Stromal cell of bone marrow (primary cell): ENCODE measurements at regions not wholly inside any gene's neighbourhood (a gene's known extent, or its start where the extent isn't known, plus 50 kb on each side); places are given as distances from the start of the nearest gene placed in this dataset.
A peak's percentile ranks its signal among the peaks of the same experiment; 100 is the strongest.

ENCODE experiments used
- DNase-seq: peaks from one replicate; pipeline ENCODE4 v3.0.0-alpha.2; 2012; ENCODE audit warnings: low read depth

GRCh38 chr10:121240011-121240410 is 358.2 kb downstream of the FGFR2 start:
- DNase-seq: peak; percentile 39

- DNase-seq: no peak
These were observed 357.7 kb downstream of the FGFR2 start for GRCh38 chr10:121240556-121240955.

- DNase-seq: no peak
These were observed 356.9 kb downstream of the FGFR2 start for GRCh38 chr10:121241337-121241736.

- DNase-seq: no peak
These were observed 355.3 kb downstream of the FGFR2 start for GRCh38 chr10:121242741-121243608.

- peak; percentile 13 for DNase-seq
These were observed 354.5 kb downstream of the FGFR2 start for GRCh38 chr10:121243609-121244241.

- DNase-seq: peak; percentile 44
These were observed 353.4 kb downstream of the FGFR2 start for GRCh38 chr10:121244818-121245217.

GRCh38 chr10:121245754-121246153 is 352.5 kb downstream of the FGFR2 start:
- DNase-seq: no peak

GRCh38 chr10:121248266-121248665 is 350.0 kb downstream of the FGFR2 start:
- DNase-seq: no peak

GRCh38 chr10:121250995-121251764 is 347.1 kb downstream of the FGFR2 start:
- no peak for DNase-seq

- DNase-seq: no peak
These were observed 345.5 kb downstream of the FGFR2 start for GRCh38 chr10:121252756-121253155.

- no peak for DNase-seq
These were observed 337.9 kb downstream of the FGFR2 start for GRCh38 chr10:121260377-121260776.

GRCh38 chr10:121261665-121262064 is 336.6 kb downstream of the FGFR2 start:
- no peak for DNase-seq

- DNase-seq: no peak
These were observed 335.3 kb downstream of the FGFR2 start for GRCh38 chr10:121262774-121263430.

- DNase-seq: no peak
These were observed 334.8 kb downstream of the FGFR2 start for GRCh38 chr10:121263431-121263783.

- DNase-seq: no peak
These were observed 332.7 kb downstream of the FGFR2 start for GRCh38 chr10:121265360-121266123.

- DNase-seq: no peak
These were observed 331.9 kb downstream of the FGFR2 start for GRCh38 chr10:121266370-121266769.

- no peak for DNase-seq
These were observed 330.8 kb downstream of the FGFR2 start for GRCh38 chr10:121267236-121268003.

- no peak for DNase-seq
These were observed 329.9 kb downstream of the FGFR2 start for GRCh38 chr10:121268363-121268762.

GRCh38 chr10:121268863-121269432 is 329.3 kb downstream of the FGFR2 start:
- DNase-seq: no peak

- no peak for DNase-seq
These were observed 327.3 kb downstream of the FGFR2 start for GRCh38 chr10:121270906-121271305.
